T47D (cell line): ENCODE measurements at regions not wholly inside any gene's neighbourhood (a gene's known extent, or its start where the extent isn't known, plus 50 kb on each side); places are given as distances from the start of the nearest gene placed in this dataset.

ENCODE experiments used
- DNase-seq, 2 experiments: peaks; one replicate each; pipeline versions ENCODE4 v3.0.0 to v3.0.0-alpha.2; 2011 to 2012; ENCODE audit warnings: low read depth in 1 of 2, low spot score in 1 of 2
- JUND ChIP-seq: IDR thresholded peaks from 2 replicates; pipeline ENCODE4 v1.6.1; 2012; ENCODE audit warnings: low read depth
- in situ Hi-C: cut with HindIII; loops from 2 replicates; pipeline ENCODE4 v1.10.0; 2016; ENCODE audit warnings: low sequenced_read_pairs, low pct_unique_long_range_greater_than_20kb

DNA sequence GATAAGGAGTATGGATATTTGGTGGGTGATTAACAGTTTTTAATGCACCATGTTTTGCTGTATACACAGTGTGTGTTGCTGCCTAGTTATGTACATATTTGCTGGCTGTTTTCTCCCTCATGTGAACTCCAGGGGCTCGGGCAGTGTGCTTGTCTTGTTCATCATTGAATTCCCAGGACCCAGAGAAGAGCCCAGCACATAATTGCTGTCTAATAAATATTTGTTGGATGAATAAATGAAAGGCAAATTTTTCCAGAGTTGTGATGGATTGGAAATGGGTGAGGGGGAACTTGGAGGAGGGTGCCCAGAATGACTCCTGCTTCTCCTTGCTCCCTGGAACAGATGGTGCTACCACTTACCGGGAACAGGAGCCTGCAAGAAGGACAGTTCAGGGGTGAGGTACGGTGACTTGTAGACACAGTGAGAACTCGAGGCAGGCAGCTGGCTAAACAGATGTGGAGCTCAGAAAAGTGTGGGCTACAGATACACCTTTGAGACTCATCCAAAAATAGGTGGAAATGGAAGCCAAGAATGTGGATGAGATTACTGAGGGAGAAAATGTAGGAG is 586.8 kb upstream of the MGMT start:
- no peak for DNase-seq
- no peak for TF ChIP-seq JUND
- in situ Hi-C loops, result no loop called here

DNA sequence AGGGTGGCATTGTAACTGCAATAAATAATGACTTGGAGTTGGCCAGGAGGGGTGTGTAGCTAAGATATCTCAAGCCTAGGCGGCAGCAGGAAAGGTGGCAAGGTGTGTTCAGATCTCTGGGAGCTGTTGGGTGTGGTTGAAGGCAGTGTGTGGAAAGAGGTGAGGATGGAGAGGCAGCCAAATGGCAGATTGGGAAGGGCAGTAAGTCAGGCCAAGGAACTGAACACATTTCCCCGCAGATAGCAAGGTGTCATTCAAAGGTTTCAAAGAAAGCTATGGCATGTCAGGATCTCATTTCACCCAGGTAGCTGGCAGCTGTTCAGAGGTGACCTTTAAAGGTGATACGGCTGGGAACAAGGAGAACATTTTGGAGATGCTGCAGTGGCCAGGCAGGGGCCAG is 586.0 kb upstream of the MGMT start:
- no peak for TF ChIP-seq JUND
- DNase-seq, result no peak
- in situ Hi-C loops, result no loop called here

GRCh38 chr10:128883231-128884032 is 583.6 kb upstream of the MGMT start:
- TF ChIP-seq JUND, result no peak
- in situ Hi-C loops, result no loop called here
- DNase-seq, result no peak

GRCh38 chr10:128884033-128884425 is 583.0 kb upstream of the MGMT start:
- in situ Hi-C loops, result no loop called here

GRCh38 chr10:128884496-128885072 is 582.5 kb upstream of the MGMT start:
- no peak for TF ChIP-seq JUND
- in situ Hi-C loops, result no loop called here
- no peak for DNase-seq

More at GRCh38 chr10:128884033-128884425, 583.0 kb upstream of the MGMT start:
- no peak for TF ChIP-seq JUND
- no peak for DNase-seq

GRCh38 chr10:128885573-128886555 is 581.2 kb upstream of the MGMT start:
- DNase-seq, result no peak
- in situ Hi-C loops, result no loop called here
- no peak for TF ChIP-seq JUND

DNA sequence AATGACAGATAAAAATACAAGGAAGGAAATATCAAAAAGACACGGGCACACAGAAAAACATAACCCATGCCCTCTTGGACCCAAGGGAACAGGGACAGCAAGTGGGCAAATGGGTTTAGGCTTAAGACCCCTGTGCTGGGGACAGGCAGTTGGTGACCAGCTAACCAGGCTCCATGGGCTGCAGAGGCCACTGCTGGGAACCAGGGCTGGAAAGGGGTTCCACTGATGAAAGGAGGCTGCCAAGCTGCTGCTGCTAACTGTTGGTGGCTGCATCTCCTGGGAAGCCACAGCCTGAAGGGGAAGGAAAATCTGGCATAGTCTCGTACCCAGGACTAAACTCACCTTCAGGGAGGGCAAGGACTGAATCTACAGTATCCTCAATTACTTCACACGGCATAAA is 579.2 kb upstream of the MGMT start:
- TF ChIP-seq JUND, result no peak
- no peak for DNase-seq
- in situ Hi-C loops, result no loop called here

GRCh38 chr10:128892005-128892404 is 575.0 kb upstream of the MGMT start:
- in situ Hi-C loops, result no loop called here
- no peak for TF ChIP-seq JUND
- no peak for DNase-seq

GRCh38 chr10:128894641-128895040 is 572.4 kb upstream of the MGMT start:
- no peak for TF ChIP-seq JUND
- in situ Hi-C loops, result no loop called here
- DNase-seq, result no peak

DNA sequence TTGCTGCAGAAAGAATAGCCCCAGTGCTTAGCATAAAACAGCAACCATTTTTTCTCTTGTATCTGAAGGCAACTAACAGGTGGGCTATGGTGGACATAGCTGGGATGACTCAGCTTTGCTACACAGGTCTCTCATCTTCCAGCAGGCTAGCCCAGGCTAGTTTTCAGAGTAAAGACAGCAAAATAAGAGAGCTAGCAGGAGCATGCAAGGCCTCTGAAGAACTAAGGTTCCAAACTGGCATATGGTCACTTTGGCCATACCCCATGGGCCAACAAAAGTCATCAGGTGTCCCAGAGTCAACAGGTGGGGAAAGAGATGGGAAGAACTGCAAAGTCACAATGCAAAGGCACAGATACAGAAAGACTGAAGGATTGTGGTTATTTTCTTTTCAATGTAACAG is 571.6 kb upstream of the MGMT start:
- TF ChIP-seq JUND, result no peak
- no peak for DNase-seq
- in situ Hi-C loops, result no loop called here

DNA sequence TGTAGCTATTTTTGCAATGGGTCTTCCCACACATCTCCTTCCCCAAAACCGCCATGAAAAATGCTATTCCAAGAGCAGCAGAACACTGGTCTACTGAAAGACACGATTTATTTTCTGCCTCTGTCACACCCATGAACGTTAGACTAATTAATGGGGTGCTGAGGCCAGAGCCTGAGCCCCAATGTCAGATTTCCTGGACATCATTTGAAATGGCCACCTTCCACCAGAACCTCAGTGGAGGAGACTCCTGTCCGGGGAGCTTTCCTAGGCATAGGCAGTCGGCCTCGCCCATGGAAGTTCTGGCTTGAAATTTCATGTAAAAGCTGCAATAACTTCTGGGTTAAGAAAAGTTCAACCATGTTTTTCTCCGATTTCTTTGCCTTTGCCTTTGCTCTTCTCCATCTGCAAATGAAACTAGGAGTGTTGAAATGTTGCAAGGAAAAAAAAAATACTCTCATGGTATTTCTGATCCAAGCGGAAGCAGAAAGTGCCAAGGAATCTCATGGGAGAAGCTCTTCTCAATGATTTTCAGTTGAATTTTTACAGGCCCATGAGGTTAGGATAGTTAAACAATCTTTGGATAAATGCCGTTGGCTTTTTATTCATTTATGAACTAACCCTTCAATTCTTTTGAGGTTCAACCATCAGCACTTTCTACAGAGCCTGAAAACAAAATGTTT is 570.8 kb upstream of the MGMT start:
- in situ Hi-C loops, result no loop called here
- no peak for TF ChIP-seq JUND
- no peak for DNase-seq

DNA sequence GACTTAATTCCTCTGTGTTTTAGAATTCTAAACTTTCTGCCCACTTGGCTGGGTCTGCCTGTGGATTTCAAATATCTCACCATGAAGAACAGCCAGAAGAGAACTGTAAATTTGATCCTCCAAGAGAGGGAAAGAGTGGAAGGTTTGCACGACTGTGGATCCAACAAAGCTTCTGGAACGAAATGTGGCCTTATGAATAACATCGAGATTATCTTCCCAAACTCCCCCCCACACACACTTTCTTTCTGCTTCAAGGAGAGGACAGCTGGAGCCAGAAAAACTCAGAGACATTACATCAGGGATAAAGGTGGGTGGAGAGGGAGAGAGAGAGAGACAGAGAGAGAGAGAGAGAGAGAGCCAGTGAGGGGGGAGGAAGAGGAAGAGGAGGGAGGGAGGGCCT is 570.1 kb upstream of the MGMT start:
- no peak for DNase-seq
- in situ Hi-C loops, result no loop called here
- no peak for TF ChIP-seq JUND
